ENCODE measurements at regions not wholly inside any gene's neighbourhood (a gene's known extent, or its start where the extent isn't known, plus 50 kb on each side); places are given as distances from the start of the nearest gene placed in this dataset.

- in situ Hi-C loops (cut with MboI; ENCODE audit: low sequenced_read_pairs in 4 of 4), result no loop called here
These were observed 1635.8 kb downstream of the PCDH9 start for GRCh38 chr13:65594298-65594781.

GRCh38 chr13:65593298-65593874 lies 1636.8 kb downstream of the PCDH9 start:
- in situ Hi-C loops (cut with MboI; ENCODE audit: low sequenced_read_pairs in 4 of 4) (no loop called here), intact Hi-C loops (cut with DNase I; ENCODE audit: low total_unique reads) (no loop called here)
- ATAC-seq, result no peak
- H3K4me3 ChIP-seq, result no peak overlapping the region
- TF ChIP-seq, protein P1, sequence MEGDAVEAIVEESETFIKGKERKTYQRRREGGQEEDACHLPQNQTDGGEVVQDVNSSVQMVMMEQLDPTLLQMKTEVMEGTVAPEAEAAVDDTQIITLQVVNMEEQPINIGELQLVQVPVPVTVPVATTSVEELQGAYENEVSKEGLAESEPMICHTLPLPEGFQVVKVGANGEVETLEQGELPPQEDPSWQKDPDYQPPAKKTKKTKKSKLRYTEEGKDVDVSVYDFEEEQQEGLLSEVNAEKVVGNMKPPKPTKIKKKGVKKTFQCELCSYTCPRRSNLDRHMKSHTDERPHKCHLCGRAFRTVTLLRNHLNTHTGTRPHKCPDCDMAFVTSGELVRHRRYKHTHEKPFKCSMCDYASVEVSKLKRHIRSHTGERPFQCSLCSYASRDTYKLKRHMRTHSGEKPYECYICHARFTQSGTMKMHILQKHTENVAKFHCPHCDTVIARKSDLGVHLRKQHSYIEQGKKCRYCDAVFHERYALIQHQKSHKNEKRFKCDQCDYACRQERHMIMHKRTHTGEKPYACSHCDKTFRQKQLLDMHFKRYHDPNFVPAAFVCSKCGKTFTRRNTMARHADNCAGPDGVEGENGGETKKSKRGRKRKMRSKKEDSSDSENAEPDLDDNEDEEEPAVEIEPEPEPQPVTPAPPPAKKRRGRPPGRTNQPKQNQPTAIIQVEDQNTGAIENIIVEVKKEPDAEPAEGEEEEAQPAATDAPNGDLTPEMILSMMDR (IDR thresholded peaks at IDR 0.05 in 4 of 5, conservative IDR thresholded peaks at IDR 0.05 in 1 of 5), result no peak
- no peak for TF ChIP-seq POLR2A (IDR thresholded peaks at IDR 0.05)
- no peak overlapping the region for H3K27ac ChIP-seq
- no peak for DNase-seq
- H3K27me3 ChIP-seq, result no peaks in the 10 kb centered on the region
- no peaks in the 10 kb centered on the region for H3K9me3 ChIP-seq
- no peaks in the 10 kb centered on the region for H3K36me3 ChIP-seq
- no peaks in the 10 kb centered on the region for H3K4me1 ChIP-seq

More at GRCh38 chr13:65594298-65594781, 1635.8 kb downstream of the PCDH9 start:
- H3K4me1 ChIP-seq, result no peaks in the 10 kb centered on the region
- TF ChIP-seq, protein P1 (IDR thresholded peaks at IDR 0.05 in 4 of 5, conservative IDR thresholded peaks at IDR 0.05 in 1 of 5), result no peak
- TF ChIP-seq POLR2A (IDR thresholded peaks at IDR 0.05), result no peak
- no peak overlapping the region for H3K27ac ChIP-seq
- no peak overlapping the region for H3K4me3 ChIP-seq
- no peak for ATAC-seq
- no peaks in the 10 kb centered on the region for H3K27me3 ChIP-seq
- no peaks in the 10 kb centered on the region for H3K9me3 ChIP-seq
- intact Hi-C loops (cut with DNase I; ENCODE audit: low total_unique reads), result no loop called here
- H3K36me3 ChIP-seq, result no peaks in the 10 kb centered on the region
- DNase-seq, result no peak

GRCh38 chr13:65592731-65593130 lies 1637.4 kb downstream of the PCDH9 start:
- in situ Hi-C loops (cut with MboI; ENCODE audit: low sequenced_read_pairs in 4 of 4), result no loop called here
- H3K9me3 ChIP-seq, result no peaks in the 10 kb centered on the region
- no peak for ATAC-seq

GRCh38 chr13:65585346-65585745 lies 1644.8 kb downstream of the PCDH9 start:
- H3K27me3 ChIP-seq, result no peaks in the 10 kb centered on the region
- TF ChIP-seq, protein P1 (IDR thresholded peaks at IDR 0.05 in 4 of 5, conservative IDR thresholded peaks at IDR 0.05 in 1 of 5), result no peak
- no peak for TF ChIP-seq POLR2A (IDR thresholded peaks at IDR 0.05)
- no peaks in the 10 kb centered on the region for H3K36me3 ChIP-seq
- DNase-seq, result no peak
- H3K9me3 ChIP-seq, result no peaks in the 10 kb centered on the region
- no peak overlapping the region for H3K27ac ChIP-seq
- in situ Hi-C loops (cut with MboI; ENCODE audit: low sequenced_read_pairs in 4 of 4), result no loop called here
- intact Hi-C loops (cut with DNase I; ENCODE audit: low total_unique reads), result no loop called here
- no peak overlapping the region for H3K4me3 ChIP-seq
- no peaks in the 10 kb centered on the region for H3K4me1 ChIP-seq
- ATAC-seq, result no peak

More at GRCh38 chr13:65592731-65593130, 1637.4 kb downstream of the PCDH9 start:
- H3K4me1 ChIP-seq, result no peaks in the 10 kb centered on the region
- H3K27ac ChIP-seq, result no peak overlapping the region
- H3K4me3 ChIP-seq, result no peak overlapping the region
- H3K27me3 ChIP-seq, result no peaks in the 10 kb centered on the region
- no peaks in the 10 kb centered on the region for H3K36me3 ChIP-seq
- no peak for DNase-seq
- TF ChIP-seq, protein P1 (IDR thresholded peaks at IDR 0.05 in 4 of 5, conservative IDR thresholded peaks at IDR 0.05 in 1 of 5), result no peak
- TF ChIP-seq POLR2A (IDR thresholded peaks at IDR 0.05), result no peak
- intact Hi-C loops (cut with DNase I; ENCODE audit: low total_unique reads), result no loop called here

- DNase-seq, result no peak
- intact Hi-C loops (cut with DNase I; ENCODE audit: low total_unique reads), result no loop called here
- no peak for TF ChIP-seq POLR2A (IDR thresholded peaks at IDR 0.05)
- TF ChIP-seq, protein P1 (IDR thresholded peaks at IDR 0.05 in 4 of 5, conservative IDR thresholded peaks at IDR 0.05 in 1 of 5), result no peak
- H3K36me3 ChIP-seq, result no peaks in the 10 kb centered on the region
- no peaks in the 10 kb centered on the region for H3K4me1 ChIP-seq
- in situ Hi-C loops (cut with MboI; ENCODE audit: low sequenced_read_pairs in 4 of 4), result no loop called here
- H3K4me3 ChIP-seq, result no peak overlapping the region
- H3K27ac ChIP-seq, result no peak overlapping the region
- H3K27me3 ChIP-seq, result no peaks in the 10 kb centered on the region
- H3K9me3 ChIP-seq, result no peaks in the 10 kb centered on the region
- ATAC-seq, result no peak
These were observed 1646.0 kb downstream of the PCDH9 start for GRCh38 chr13:65584126-65584525.

Measured in gastrocnemius medialis (tissue), 4 donors.